ENCODE measurements at regions not wholly inside any gene's neighbourhood (a gene's known extent, or its start where the extent isn't known, plus 50 kb on each side); places are given as distances from the start of the nearest gene placed in this dataset.

DNA sequence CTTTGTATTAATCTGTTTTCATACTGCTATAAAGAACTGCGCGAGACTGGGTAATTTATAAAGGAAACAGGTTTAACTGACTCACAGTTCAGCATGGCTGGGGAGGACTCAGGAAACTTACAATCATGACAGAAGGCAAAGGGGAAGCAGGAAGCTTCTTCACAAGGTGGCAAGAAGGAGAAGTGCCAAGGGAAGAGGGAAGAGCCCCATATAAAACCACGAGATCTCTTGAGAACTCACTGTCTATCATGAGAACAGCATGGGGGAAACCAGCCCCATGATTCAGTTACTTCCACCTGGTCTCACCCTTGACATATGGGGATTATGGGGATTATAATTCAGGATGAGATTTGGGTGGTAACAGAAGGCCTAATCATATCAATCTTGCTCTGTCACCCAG, 60.9 kb upstream of the CHD1 start:
- TF ChIP-seq, protein P1, sequence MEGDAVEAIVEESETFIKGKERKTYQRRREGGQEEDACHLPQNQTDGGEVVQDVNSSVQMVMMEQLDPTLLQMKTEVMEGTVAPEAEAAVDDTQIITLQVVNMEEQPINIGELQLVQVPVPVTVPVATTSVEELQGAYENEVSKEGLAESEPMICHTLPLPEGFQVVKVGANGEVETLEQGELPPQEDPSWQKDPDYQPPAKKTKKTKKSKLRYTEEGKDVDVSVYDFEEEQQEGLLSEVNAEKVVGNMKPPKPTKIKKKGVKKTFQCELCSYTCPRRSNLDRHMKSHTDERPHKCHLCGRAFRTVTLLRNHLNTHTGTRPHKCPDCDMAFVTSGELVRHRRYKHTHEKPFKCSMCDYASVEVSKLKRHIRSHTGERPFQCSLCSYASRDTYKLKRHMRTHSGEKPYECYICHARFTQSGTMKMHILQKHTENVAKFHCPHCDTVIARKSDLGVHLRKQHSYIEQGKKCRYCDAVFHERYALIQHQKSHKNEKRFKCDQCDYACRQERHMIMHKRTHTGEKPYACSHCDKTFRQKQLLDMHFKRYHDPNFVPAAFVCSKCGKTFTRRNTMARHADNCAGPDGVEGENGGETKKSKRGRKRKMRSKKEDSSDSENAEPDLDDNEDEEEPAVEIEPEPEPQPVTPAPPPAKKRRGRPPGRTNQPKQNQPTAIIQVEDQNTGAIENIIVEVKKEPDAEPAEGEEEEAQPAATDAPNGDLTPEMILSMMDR (IDR thresholded peaks at IDR 0.05; ENCODE audit: low read depth, low read length, poor library complexity, severe bottlenecking): no peak
- no peak for TF ChIP-seq EZH2phosphoT487 (IDR thresholded peaks at IDR 0.05; ENCODE audit: borderline replicate concordance, low read length)
